GM12874 (cell line): ENCODE measurements at regions not wholly inside any gene's neighbourhood (a gene's known extent, or its start where the extent isn't known, plus 50 kb on each side); places are given as distances from the start of the nearest gene placed in this dataset.

Source experiments
- CTCF ChIP-seq: IDR thresholded peaks from 2 replicates; pipeline ENCODE4 v1.5.1; 2011; ENCODE audit warnings: low read depth, mild to moderate bottlenecking, control low read depth, low read length, moderate library complexity; ENCODE audit not compliant: insufficient read depth

- TF ChIP-seq CTCF = no peak
Measured at GRCh38 chr2:82959727-82960126, 1499.4 kb downstream of the SUCLG1 start.

- no peak for TF ChIP-seq CTCF
Measured at GRCh38 chr2:82954868-82955267, 1504.2 kb downstream of the SUCLG1 start.

GRCh38 chr2:82939211-82939610 is 1519.9 kb downstream of the SUCLG1 start:
- TF ChIP-seq CTCF = no peak

- TF ChIP-seq CTCF = no peak
Measured at GRCh38 chr2:82913566-82913965, 1545.5 kb downstream of the SUCLG1 start.

- no peak for TF ChIP-seq CTCF
Measured at GRCh38 chr2:82896117-82896516, 1563.0 kb downstream of the SUCLG1 start.

- TF ChIP-seq CTCF = no peak
Measured at GRCh38 chr2:82893190-82893589, 1565.9 kb downstream of the SUCLG1 start.

GRCh38 chr2:82879803-82880202 is 1579.3 kb downstream of the SUCLG1 start:
- TF ChIP-seq CTCF = no peak

- no peak for TF ChIP-seq CTCF
Measured at GRCh38 chr2:82875858-82876257, 1583.2 kb downstream of the SUCLG1 start.
